ENCODE measurements at regions not wholly inside any gene's neighbourhood (a gene's known extent, or its start where the extent isn't known, plus 50 kb on each side); places are given as distances from the start of the nearest gene placed in this dataset.

DNA sequence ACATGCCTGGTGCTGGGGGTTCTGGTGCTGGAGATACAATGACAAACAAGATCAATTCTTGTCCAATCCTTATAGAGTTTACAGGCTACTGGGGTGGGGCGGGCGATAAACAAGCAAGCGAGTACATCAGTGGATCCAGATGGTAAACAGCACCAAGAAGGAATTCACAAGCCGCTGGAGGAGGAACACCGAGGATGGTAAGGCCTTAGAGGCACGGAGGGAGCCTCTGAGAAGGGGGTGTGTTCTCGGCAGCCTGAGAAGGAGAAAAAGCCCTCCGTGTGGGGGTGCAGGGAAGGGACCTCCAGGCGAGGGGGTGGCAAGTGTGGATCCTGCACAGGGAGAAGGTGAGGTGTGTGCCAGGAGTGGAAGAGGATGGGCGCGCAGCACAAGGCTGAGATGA is 276.5 kb upstream of the FOXQ1 start:
- ChIA-PET POLR2A (no interaction called here), CTCF (no interaction called here), RAD21 (ENCODE audit: low non-redundant PET in 1 of 2, low total read pairs in 2 of 2, uncharacterized antibody in 2 of 2, unreplicated experiment in 2 of 2) (no interaction called here)
- H3K27ac ChIP-seq (ENCODE audit: low read depth, low read length) = no peak overlapping the region
- H3K27me3 ChIP-seq (ENCODE audit: insufficient read depth, low read length) = no peaks in the 10 kb centered on the region
- H3K79me2 ChIP-seq (ENCODE audit: insufficient read depth, low read length) = no peaks in the 10 kb centered on the region
- H3K9me2 ChIP-seq (ENCODE audit: insufficient read depth) = no peaks in the 10 kb centered on the region
- intact Hi-C loops (cut with micrococcal nuclease) = no loop called here
- TF ChIP-seq, protein P1, sequence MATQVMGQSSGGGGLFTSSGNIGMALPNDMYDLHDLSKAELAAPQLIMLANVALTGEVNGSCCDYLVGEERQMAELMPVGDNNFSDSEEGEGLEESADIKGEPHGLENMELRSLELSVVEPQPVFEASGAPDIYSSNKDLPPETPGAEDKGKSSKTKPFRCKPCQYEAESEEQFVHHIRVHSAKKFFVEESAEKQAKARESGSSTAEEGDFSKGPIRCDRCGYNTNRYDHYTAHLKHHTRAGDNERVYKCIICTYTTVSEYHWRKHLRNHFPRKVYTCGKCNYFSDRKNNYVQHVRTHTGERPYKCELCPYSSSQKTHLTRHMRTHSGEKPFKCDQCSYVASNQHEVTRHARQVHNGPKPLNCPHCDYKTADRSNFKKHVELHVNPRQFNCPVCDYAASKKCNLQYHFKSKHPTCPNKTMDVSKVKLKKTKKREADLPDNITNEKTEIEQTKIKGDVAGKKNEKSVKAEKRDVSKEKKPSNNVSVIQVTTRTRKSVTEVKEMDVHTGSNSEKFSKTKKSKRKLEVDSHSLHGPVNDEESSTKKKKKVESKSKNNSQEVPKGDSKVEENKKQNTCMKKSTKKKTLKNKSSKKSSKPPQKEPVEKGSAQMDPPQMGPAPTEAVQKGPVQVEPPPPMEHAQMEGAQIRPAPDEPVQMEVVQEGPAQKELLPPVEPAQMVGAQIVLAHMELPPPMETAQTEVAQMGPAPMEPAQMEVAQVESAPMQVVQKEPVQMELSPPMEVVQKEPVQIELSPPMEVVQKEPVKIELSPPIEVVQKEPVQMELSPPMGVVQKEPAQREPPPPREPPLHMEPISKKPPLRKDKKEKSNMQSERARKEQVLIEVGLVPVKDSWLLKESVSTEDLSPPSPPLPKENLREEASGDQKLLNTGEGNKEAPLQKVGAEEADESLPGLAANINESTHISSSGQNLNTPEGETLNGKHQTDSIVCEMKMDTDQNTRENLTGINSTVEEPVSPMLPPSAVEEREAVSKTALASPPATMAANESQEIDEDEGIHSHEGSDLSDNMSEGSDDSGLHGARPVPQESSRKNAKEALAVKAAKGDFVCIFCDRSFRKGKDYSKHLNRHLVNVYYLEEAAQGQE (IDR thresholded peaks at IDR 0.05; ENCODE audit: low read depth) = no peak
- TF ChIP-seq CEBPB (IDR thresholded peaks at IDR 0.05; ENCODE audit: low read depth) = no peak
- no peak for TF ChIP-seq MAX (IDR thresholded peaks at IDR 0.05)
- no peak for TF ChIP-seq EGR1 (IDR thresholded peaks at IDR 0.05; ENCODE audit: low read depth)
- TF ChIP-seq POLR2AphosphoS5 (IDR thresholded peaks at IDR 0.05; ENCODE audit: low read depth, low read length) = no peak
- TF ChIP-seq FOSL1 (IDR thresholded peaks at IDR 0.05; ENCODE audit: low read depth) = no peak
- no peaks in the 10 kb centered on the region for H4K20me1 ChIP-seq (ENCODE audit: insufficient read depth)
- H3K9ac ChIP-seq (ENCODE audit: low read length) = no peak overlapping the region
- no peak overlapping the region for H2AFZ ChIP-seq (ENCODE audit: low read depth, low read length, poor library complexity, severe bottlenecking)
- no TSS peak for BruUV-seq (replicated peaks)
- no peaks in the 10 kb centered on the region for H3K36me3 ChIP-seq (ENCODE audit: control insufficient read depth in 1 of 2, insufficient read depth in 2 of 2, low read length in 2 of 2)
- no peak for DNase-seq (ENCODE audit: low read depth, low spot score)
- no peaks in the 10 kb centered on the region for H3K9me3 ChIP-seq (ENCODE audit: control insufficient read depth in 1 of 2, insufficient read depth in 1 of 2, low read depth in 1 of 2, low read length in 2 of 2)
- H3K4me3 ChIP-seq (replicated peaks in 1 of 2; ENCODE audit: low read depth in 1 of 2, low read length in 2 of 2) = no peak overlapping the region
- ATAC-seq = no peak
- peaks cover 6 to 11% of the 10 kb centered on the region in 2 experiments; a peak in 2 of 4 replicates for H3K4me1 ChIP-seq (ENCODE audit: control insufficient read depth in 1 of 2, insufficient read depth in 2 of 2, low read length in 2 of 2)
- H3K4me2 ChIP-seq (ENCODE audit: low read length) = no peak overlapping the region

DNA sequence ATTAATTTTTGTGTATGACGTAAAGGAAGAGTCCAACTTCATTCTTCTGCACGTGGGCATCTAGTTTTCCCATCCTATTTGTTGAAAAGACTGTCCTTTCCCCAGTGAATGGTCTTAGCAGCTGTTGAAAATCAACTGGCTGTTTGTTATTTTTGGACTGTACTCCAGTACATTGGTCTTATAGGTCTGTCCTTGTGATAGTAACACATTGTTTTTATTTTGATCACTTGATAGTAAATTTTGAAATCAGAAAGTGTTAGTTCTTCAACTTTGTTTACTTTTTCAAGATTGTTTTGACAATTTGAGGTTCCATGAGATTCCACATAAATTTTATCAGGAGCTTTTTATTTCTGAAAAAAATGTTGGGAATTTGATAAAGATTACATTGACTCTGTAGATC is 280.2 kb upstream of the FOXQ1 start:
- H3K9ac ChIP-seq (ENCODE audit: low read length) = no peak overlapping the region
- H3K9me3 ChIP-seq (ENCODE audit: control insufficient read depth in 1 of 2, insufficient read depth in 1 of 2, low read depth in 1 of 2, low read length in 2 of 2) = no peaks in the 10 kb centered on the region
- no peaks in the 10 kb centered on the region for H3K9me2 ChIP-seq (ENCODE audit: insufficient read depth)
- ATAC-seq (no peak), DNase-seq (ENCODE audit: low read depth, low spot score) (no peak)
- H3K4me1 ChIP-seq (ENCODE audit: control insufficient read depth in 1 of 2, insufficient read depth in 2 of 2, low read length in 2 of 2) = peaks cover 9 to 16% of the 10 kb centered on the region in 2 experiments; a peak in 3 of 4 replicates
- intact Hi-C loops (cut with micrococcal nuclease) = no loop called here
- POLR2A ChIA-PET = no interaction called here
- no peak overlapping the region for H3K4me3 ChIP-seq (replicated peaks in 1 of 2; ENCODE audit: low read depth in 1 of 2, low read length in 2 of 2)
- BruUV-seq (replicated peaks) = no TSS peak
- no peaks in the 10 kb centered on the region for H3K27me3 ChIP-seq (ENCODE audit: insufficient read depth, low read length)
- no peak overlapping the region for H3K27ac ChIP-seq (ENCODE audit: low read depth, low read length)
- no peak overlapping the region for H2AFZ ChIP-seq (ENCODE audit: low read depth, low read length, poor library complexity, severe bottlenecking)
- H3K79me2 ChIP-seq (ENCODE audit: insufficient read depth, low read length) = no peaks in the 10 kb centered on the region
- H4K20me1 ChIP-seq (ENCODE audit: insufficient read depth) = no peaks in the 10 kb centered on the region
- H3K36me3 ChIP-seq (ENCODE audit: control insufficient read depth in 1 of 2, insufficient read depth in 2 of 2, low read length in 2 of 2) = no peaks in the 10 kb centered on the region
- CTCF ChIA-PET = no interaction called here
- RAD21 ChIA-PET (ENCODE audit: low non-redundant PET in 1 of 2, low total read pairs in 2 of 2, uncharacterized antibody in 2 of 2, unreplicated experiment in 2 of 2) = no interaction called here
- H3K4me2 ChIP-seq (ENCODE audit: low read length) = no peak overlapping the region
- no peak for TF ChIP-seq RAD21 (IDR thresholded peaks at IDR 0.05; ENCODE audit: low read depth)
- no peak for TF ChIP-seq SIN3A (IDR thresholded peaks at IDR 0.05; ENCODE audit: low read depth)
- TF ChIP-seq, protein P2, sequence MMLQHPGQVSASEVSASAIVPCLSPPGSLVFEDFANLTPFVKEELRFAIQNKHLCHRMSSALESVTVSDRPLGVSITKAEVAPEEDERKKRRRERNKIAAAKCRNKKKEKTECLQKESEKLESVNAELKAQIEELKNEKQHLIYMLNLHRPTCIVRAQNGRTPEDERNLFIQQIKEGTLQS (IDR thresholded peaks at IDR 0.05) = no peak
- TF ChIP-seq, protein P3, sequence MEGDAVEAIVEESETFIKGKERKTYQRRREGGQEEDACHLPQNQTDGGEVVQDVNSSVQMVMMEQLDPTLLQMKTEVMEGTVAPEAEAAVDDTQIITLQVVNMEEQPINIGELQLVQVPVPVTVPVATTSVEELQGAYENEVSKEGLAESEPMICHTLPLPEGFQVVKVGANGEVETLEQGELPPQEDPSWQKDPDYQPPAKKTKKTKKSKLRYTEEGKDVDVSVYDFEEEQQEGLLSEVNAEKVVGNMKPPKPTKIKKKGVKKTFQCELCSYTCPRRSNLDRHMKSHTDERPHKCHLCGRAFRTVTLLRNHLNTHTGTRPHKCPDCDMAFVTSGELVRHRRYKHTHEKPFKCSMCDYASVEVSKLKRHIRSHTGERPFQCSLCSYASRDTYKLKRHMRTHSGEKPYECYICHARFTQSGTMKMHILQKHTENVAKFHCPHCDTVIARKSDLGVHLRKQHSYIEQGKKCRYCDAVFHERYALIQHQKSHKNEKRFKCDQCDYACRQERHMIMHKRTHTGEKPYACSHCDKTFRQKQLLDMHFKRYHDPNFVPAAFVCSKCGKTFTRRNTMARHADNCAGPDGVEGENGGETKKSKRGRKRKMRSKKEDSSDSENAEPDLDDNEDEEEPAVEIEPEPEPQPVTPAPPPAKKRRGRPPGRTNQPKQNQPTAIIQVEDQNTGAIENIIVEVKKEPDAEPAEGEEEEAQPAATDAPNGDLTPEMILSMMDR (IDR thresholded peaks at IDR 0.05 in 2 of 3, conservative IDR thresholded peaks at IDR 0.05 in 1 of 3; ENCODE audit: borderline replicate concordance in 1 of 3, insufficient read depth in 1 of 3, low read depth in 2 of 3, low read length in 2 of 3) = no peak
- TF ChIP-seq CEBPB (IDR thresholded peaks at IDR 0.05; ENCODE audit: low read depth) = no peak
- no peak for TF ChIP-seq ZBTB33 (IDR thresholded peaks at IDR 0.05; ENCODE audit: extremely low read depth, insufficient replicate concordance, low read length)
- no peak for TF ChIP-seq MAX (IDR thresholded peaks at IDR 0.05)
- TF ChIP-seq YY1 (IDR thresholded peaks at IDR 0.05; ENCODE audit: extremely low read depth, insufficient replicate concordance, low read depth, low read length) = no peak
